ENCODE measurements at regions not wholly inside any gene's neighbourhood (a gene's known extent, or its start where the extent isn't known, plus 50 kb on each side); places are given as distances from the start of the nearest gene placed in this dataset.
"Not testable (repeated sequence)": the region's sequence is repeated elsewhere in the genome, so short reads cannot be mapped to it uniquely, and the experiment has no call there.

- Mint-ChIP-seq H3K27ac (no peak overlapping the region), H3K27me3 (ENCODE audit: low read depth) (peaks cover 2% of the 10 kb centered on the region; the same call in 1 of the 2 replicates), H3K4me3 (no peak overlapping the region), H3K36me3 (no peaks in the 10 kb centered on the region), H3K9me3 (peaks cover 3% of the 10 kb centered on the region; the same call in 1 of the 2 replicates), H3K4me1 (peaks cover 60% of the 10 kb centered on the region)
- TF ChIP-seq GABPB1 (CRISPR knock-in tag; IDR thresholded peaks at IDR 0.05) (no peak), ZSCAN18 (CRISPR knock-in tag; IDR thresholded peaks at IDR 0.05) (no peak), SMAD4 (CRISPR knock-in tag; IDR thresholded peaks at IDR 0.05) (no peak), ZNF219 (CRISPR knock-in tag; IDR thresholded peaks at IDR 0.05; ENCODE audit: borderline replicate concordance) (no peak), E2F1 (CRISPR knock-in tag; IDR thresholded peaks at IDR 0.05) (no peak), CREB1 (CRISPR knock-in tag; IDR thresholded peaks at IDR 0.05) (no peak), ZBTB21 (CRISPR knock-in tag; IDR thresholded peaks at IDR 0.05; ENCODE audit: borderline replicate concordance) (no peak), FOXP4 (CRISPR knock-in tag; IDR thresholded peaks at IDR 0.05) (no peak), ZNF121 (CRISPR knock-in tag; IDR thresholded peaks at IDR 0.05) (no peak), PRDM15 (CRISPR knock-in tag; IDR thresholded peaks at IDR 0.05) (no peak), ATF1 (CRISPR knock-in tag; IDR thresholded peaks at IDR 0.05) (no peak), FOXJ3 (CRISPR knock-in tag; IDR thresholded peaks at IDR 0.05; ENCODE audit: borderline replicate concordance) (no peak)
- POLR2A ChIA-PET: no interaction called here
- ATAC-seq: no peak
- DNase-seq (ENCODE audit: low spot score): no peak
- CTCF ChIA-PET: no interaction called here
These were observed 129.0 kb downstream of the EVA1A start for GRCh38 chr2:75431763-75432162.

GRCh38 chr2:75431276-75431675 lies 129.5 kb downstream of the EVA1A start:
- ChIA-PET POLR2A (no interaction called here), CTCF (no interaction called here)
- H3K4me1 Mint-ChIP-seq: peaks cover 60% of the 10 kb centered on the region
- ATAC-seq (no peak), DNase-seq (ENCODE audit: low spot score) (no peak)
- TF ChIP-seq ZNF512 (CRISPR knock-in tag; IDR thresholded peaks at IDR 0.05; ENCODE audit: borderline replicate concordance) (no peak), NR3C1 (CRISPR knock-in tag; conservative IDR thresholded peaks at IDR 0.05; ENCODE audit: low read depth) (no peak), ATF1 (CRISPR knock-in tag; IDR thresholded peaks at IDR 0.05) (no peak), FOXP1 (CRISPR knock-in tag; IDR thresholded peaks at IDR 0.05; ENCODE audit: borderline replicate concordance) (no peak), PRRX2 (CRISPR knock-in tag; IDR thresholded peaks at IDR 0.05) (no peak), ZNF138 (CRISPR knock-in tag; conservative IDR thresholded peaks at IDR 0.05) (no peak), MAX (CRISPR knock-in tag; IDR thresholded peaks at IDR 0.05) (no peak), NFE2L1 (CRISPR knock-in tag; IDR thresholded peaks at IDR 0.05) (no peak), JAZF1 (CRISPR knock-in tag; IDR thresholded peaks at IDR 0.05) (no peak), AR (CRISPR knock-in tag; IDR thresholded peaks at IDR 0.05) (no peak)
- H3K27ac Mint-ChIP-seq: no peak overlapping the region
- peaks cover 2% of the 10 kb centered on the region; the same call in 1 of the 2 replicates for H3K27me3 Mint-ChIP-seq (ENCODE audit: low read depth)
- H3K4me3 Mint-ChIP-seq: no peak overlapping the region
- H3K9me3 Mint-ChIP-seq: no peaks in the 10 kb centered on the region
- H3K36me3 Mint-ChIP-seq: no peaks in the 10 kb centered on the region

GRCh38 chr2:75430449-75430848 lies 130.3 kb downstream of the EVA1A start:
- CTCF ChIA-PET; H3K27me3 Mint-ChIP-seq (ENCODE audit: low read depth); ATAC-seq; H3K4me3 Mint-ChIP-seq; H3K36me3 Mint-ChIP-seq; H3K9me3 Mint-ChIP-seq; DNase-seq (ENCODE audit: low spot score); POLR2A ChIA-PET: not testable (repeated sequence)
- Mint-ChIP-seq H3K27ac (peak overlapping the region; percentile 27; the same call in 1 of the 2 replicates), H3K4me1 (peaks cover 60% of the 10 kb centered on the region)
